Transverse colon (tissue), 4 donors: ENCODE measurements at regions not wholly inside any gene's neighbourhood (a gene's known extent, or its start where the extent isn't known, plus 50 kb on each side); places are given as distances from the start of the nearest gene placed in this dataset.

Experiments
- DNase-seq: peaks from one replicate; pipeline ENCODE4 v3.0.0-alpha.2; 2019
- H3K27ac ChIP-seq, 4 donors: fragments of 200-600 bp; sonication (generic); 2 replicates each; pipeline ENCODE4 v1.5.1; 2016 to 2018; ENCODE audit warnings: inconsistent platforms in 4 of 4
- H3K27me3 ChIP-seq: fragments of 200-600 bp; sonication (generic); 2 replicates; pipeline ENCODE4 v1.5.1; 2017; ENCODE audit warnings: inconsistent platforms
- H3K36me3 ChIP-seq, 4 donors: fragments of 200-600 bp; sonication (generic); 2 replicates each; pipeline ENCODE4 v1.5.1; 2017 to 2019; ENCODE audit warnings: inconsistent platforms in 4 of 4
- H3K4me1 ChIP-seq, 4 donors: fragments of 200-600 bp; sonication (generic); 2 replicates each; pipeline ENCODE4 v1.5.1; 2017 to 2020; ENCODE audit warnings: inconsistent platforms in 4 of 4
- H3K4me3 ChIP-seq, 4 donors: fragments of 200-600 bp; sonication (generic); 1 replicate in 1 of 4; 2 replicates in 3 of 4; pipeline versions ENCODE4 v1.5.1 to v1.6.1; 2017 to 2019; ENCODE audit warnings: inconsistent platforms in 4 of 4
- H3K9me3 ChIP-seq, 2 donors: fragments of 200-600 bp; sonication (generic); 2 replicates each; pipeline ENCODE4 v1.5.1; 2017 to 2019; ENCODE audit warnings: inconsistent platforms in 2 of 2
- CTCF ChIP-seq, 5 experiments: fragments of 200-600 bp in 3 of 5; fragments of 450-650 bp in 2 of 5; sonication (generic) in 3 of 5; IDR thresholded peaks; 1 replicate in 2 of 5; 2 replicates in 3 of 5; pipeline ENCODE4 v1.5.1; 2016 to 2017; ENCODE audit warnings: antibody characterized with exemption in 5 of 5, inconsistent platforms in 3 of 5, mild to moderate bottlenecking in 2 of 5, moderate library complexity in 1 of 5
- EP300 ChIP-seq: sonication (generic); formaldehyde crosslinking; IDR thresholded peaks from one replicate; pipeline ENCODE4 v1.6.1; 2017; ENCODE audit warnings: antibody characterized with exemption, low read depth
- POLR2A ChIP-seq: fragments of 450-650 bp; IDR thresholded peaks from one replicate; pipeline ENCODE4 v1.6.1; 2016; ENCODE audit warnings: antibody characterized with exemption, mild to moderate bottlenecking, moderate library complexity
- POLR2AphosphoS5 ChIP-seq, 3 donors: sonication (generic); formaldehyde crosslinking; IDR thresholded peaks; one replicate each; pipeline ENCODE4 v1.6.1; 2016; ENCODE audit warnings: antibody characterized with exemption in 3 of 3
- WGBS, 2 donors: methylation state at CpG; one replicate each; pipeline ENCODE4 v1.1.5; 2018; ENCODE audit warnings: low coverage in 1 of 2; 5-methylcytosine and 5-hydroxymethylcytosine counted together
- in situ Hi-C, 4 donors: fragments of 200-750 bp; cut with MboI; loops; one replicate each; pipeline versions ENCODE4 v1.15.0 to v1.15.1; 2017; ENCODE audit warnings: low sequenced_read_pairs in 3 of 4, low pct_ligation_motif_present in 1 of 4, low pct_unique_long_range_greater_than_20kb in 1 of 4
- intact Hi-C: fragments of 100-400 bp; cut with DNase I; formaldehyde crosslinking; loops from one replicate; pipeline ENCODE4 v1.15.1; 2023; ENCODE audit warnings: low total_unique reads

- intact Hi-C loops (no loop called here), in situ Hi-C loops (no loop called here)
- Histone ChIP-seq H3K27me3 (no peaks in the 10 kb centered on the region), H3K36me3 (no peaks in the 10 kb centered on the region), H3K9me3 (no peaks in the 10 kb centered on the region), H3K4me1 (no peaks in the 10 kb centered on the region), H3K27ac (no peak overlapping the region), H3K4me3 (no peak overlapping the region)
- DNase-seq, result no peak
- TF ChIP-seq POLR2A (no peak), CTCF (IDR thresholded peaks at IDR 0.05) (no peak), POLR2AphosphoS5 (IDR thresholded peaks at IDR 0.05) (no peak), EP300 (no peak)
- WGBS, 2 donors, result 89 to 100% methylated on average over 2 of the region's 2 CpGs
These were observed 244.2 kb upstream of the SLITRK3 start for GRCh38 chr3:165440380-165440779.

DNA sequence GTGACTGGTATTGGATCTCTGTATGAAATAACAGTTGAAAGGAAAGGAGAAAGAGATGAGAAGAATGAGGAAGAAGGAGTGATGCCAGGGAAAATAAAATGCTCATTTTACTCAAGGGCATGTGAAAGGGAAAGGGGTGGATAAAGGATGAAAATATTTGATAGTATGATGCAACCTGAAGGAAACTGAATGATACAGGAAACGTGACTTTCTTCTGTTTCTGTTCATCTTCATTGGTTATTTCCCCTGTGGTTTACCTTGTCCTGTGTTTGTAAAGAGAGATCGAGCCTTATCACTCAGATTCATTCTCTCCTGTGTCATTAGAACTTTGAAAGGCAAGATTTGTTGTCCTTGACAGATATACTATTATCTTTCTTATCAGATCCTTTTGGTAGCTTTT, 243.6 kb upstream of the SLITRK3 start:
- in situ Hi-C loops, result no loop called here
- intact Hi-C loops, result no loop called here
- Histone ChIP-seq H3K4me1 (no peaks in the 10 kb centered on the region), H3K36me3 (no peaks in the 10 kb centered on the region), H3K27me3 (no peaks in the 10 kb centered on the region), H3K9me3 (no peaks in the 10 kb centered on the region), H3K4me3 (no peak overlapping the region), H3K27ac (no peak overlapping the region)
- 44 to 53% methylated on average over 2 of the region's 2 CpGs for WGBS, 2 donors
- no peak for TF ChIP-seq POLR2AphosphoS5 (IDR thresholded peaks at IDR 0.05)
- TF ChIP-seq EP300, result no peak
- TF ChIP-seq POLR2A, result no peak
- TF ChIP-seq CTCF (IDR thresholded peaks at IDR 0.05), result no peak
- DNase-seq, result no peak

GRCh38 chr3:165434516-165434915, 238.3 kb upstream of the SLITRK3 start:
- Histone ChIP-seq H3K27ac (no peak overlapping the region), H3K9me3 (no peaks in the 10 kb centered on the region), H3K4me1 (no peaks in the 10 kb centered on the region), H3K27me3 (no peaks in the 10 kb centered on the region), H3K36me3 (no peaks in the 10 kb centered on the region), H3K4me3 (no peak overlapping the region)
- WGBS, 2 donors, result 84 to 91% methylated on average over 3 of the region's 3 CpGs
- in situ Hi-C loops (no loop called here), intact Hi-C loops (no loop called here)
- no peak for DNase-seq
- TF ChIP-seq POLR2AphosphoS5 (IDR thresholded peaks at IDR 0.05) (no peak), EP300 (no peak), POLR2A (no peak), CTCF (IDR thresholded peaks at IDR 0.05) (no peak)

GRCh38 chr3:165406425-165406824, 210.2 kb upstream of the SLITRK3 start:
- TF ChIP-seq EP300 (no peak), POLR2A (no peak), CTCF (IDR thresholded peaks at IDR 0.05) (no peak), POLR2AphosphoS5 (IDR thresholded peaks at IDR 0.05) (no peak)
- Histone ChIP-seq H3K27me3 (no peaks in the 10 kb centered on the region), H3K4me3 (no peak overlapping the region), H3K27ac (no peak overlapping the region), H3K36me3 (no peaks in the 10 kb centered on the region), H3K4me1 (no peaks in the 10 kb centered on the region), H3K9me3 (no peaks in the 10 kb centered on the region)
- in situ Hi-C loops (no loop called here), intact Hi-C loops (no loop called here)
- WGBS, 2 donors, result 73 to 74% methylated on average over 2 of the region's 2 CpGs
- DNase-seq, result no peak
